ENCODE measurements at regions not wholly inside any gene's neighbourhood (a gene's known extent, or its start where the extent isn't known, plus 50 kb on each side); places are given as distances from the start of the nearest gene placed in this dataset.
A peak's percentile ranks its signal among the peaks of the same experiment; 100 is the strongest.
"Not testable (repeated sequence)": the region's sequence is repeated elsewhere in the genome, so short reads cannot be mapped to it uniquely, and the experiment has no call there.

DNA sequence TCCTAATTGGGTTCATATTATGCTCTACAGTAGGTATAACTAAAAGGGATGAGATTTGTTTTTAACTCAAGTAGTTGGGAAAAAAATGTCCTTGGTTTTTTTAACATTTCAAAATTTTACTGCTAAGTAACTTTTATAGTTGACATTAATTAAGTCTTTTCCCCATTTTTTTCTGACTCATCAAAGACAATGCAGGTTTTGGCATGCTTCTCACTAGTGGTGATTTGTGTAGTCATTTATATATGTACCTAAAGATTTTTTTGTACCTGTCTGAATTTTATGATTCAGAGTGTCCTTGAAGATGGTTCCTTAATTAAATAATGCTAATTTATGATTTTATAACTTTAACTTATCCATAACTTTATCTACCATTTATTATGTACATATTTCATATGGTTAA, 882.3 kb upstream of the TMEFF2 start:
- ATAC-seq (ENCODE audit: poor library complexity) (no peak), DNase-seq (no peak)
- intact Hi-C loops (cut with DNase I): no loop called here

DNA sequence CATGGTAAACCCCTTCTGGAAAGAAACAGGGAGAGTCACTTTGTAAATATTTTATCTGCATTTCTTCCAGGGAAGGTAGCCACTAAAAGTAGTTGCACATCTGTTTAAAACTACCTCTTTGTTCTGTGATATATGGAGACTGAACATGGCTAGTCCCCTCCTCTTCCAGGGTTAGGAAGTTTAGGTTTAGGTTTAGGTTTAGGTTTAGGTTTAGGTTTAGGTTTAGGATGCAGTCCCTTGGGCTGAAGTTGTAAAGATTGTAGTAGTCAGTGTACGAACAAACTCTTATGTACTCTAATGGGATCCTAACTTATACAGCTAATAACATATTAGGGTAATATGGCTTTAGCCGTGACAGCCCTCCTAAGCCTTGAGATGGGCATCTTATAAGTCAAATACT, 880.2 kb upstream of the TMEFF2 start:
- intact Hi-C loops (cut with DNase I): no loop called here
- ATAC-seq (ENCODE audit: poor library complexity) (no peak), DNase-seq (no peak)

DNA sequence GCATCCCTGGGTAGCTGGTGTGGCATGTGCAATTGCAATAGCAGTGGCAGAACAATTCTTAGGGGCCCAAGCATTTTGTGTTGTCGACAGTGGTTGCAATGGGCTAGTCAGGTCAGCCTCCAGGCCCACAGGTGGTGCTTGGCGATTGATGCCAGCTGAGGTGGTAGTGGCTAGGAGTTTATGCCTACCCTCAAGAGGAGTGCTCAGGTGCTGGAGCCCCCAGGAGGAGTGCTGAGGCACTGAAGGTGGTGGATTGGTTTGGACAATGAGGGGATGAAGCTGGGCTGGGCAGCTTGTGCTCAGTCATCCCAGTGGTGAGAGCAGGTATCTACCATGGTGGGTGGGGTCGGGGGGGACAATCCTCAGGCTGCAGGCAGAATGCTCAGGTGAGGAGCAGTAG, 877.9 kb upstream of the TMEFF2 start:
- intact Hi-C loops (cut with DNase I): no loop called here
- DNase-seq: no peak
- ATAC-seq (ENCODE audit: poor library complexity): no peak

DNA sequence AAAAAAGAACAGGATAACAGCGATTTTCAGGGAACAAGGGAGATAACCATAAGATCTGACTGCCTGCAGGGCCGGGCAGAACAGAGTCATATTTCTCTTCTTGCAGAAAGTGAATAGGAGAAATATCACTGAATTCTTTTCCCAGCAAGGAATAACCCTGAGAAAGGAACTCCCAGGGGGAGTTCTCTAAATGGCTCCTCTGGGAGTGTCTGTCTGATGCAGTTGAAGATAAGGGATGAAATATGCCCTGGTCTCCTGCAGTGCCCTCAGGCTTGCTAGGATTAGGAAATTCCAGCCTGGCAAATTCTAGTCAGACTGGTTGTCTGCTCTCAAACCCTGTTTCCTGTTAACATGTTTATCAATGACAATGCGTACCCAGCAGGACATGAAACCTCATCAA, 830.8 kb upstream of the TMEFF2 start:
- DNase-seq; ATAC-seq (ENCODE audit: poor library complexity); intact Hi-C loops (cut with DNase I): not testable (repeated sequence)

DNA sequence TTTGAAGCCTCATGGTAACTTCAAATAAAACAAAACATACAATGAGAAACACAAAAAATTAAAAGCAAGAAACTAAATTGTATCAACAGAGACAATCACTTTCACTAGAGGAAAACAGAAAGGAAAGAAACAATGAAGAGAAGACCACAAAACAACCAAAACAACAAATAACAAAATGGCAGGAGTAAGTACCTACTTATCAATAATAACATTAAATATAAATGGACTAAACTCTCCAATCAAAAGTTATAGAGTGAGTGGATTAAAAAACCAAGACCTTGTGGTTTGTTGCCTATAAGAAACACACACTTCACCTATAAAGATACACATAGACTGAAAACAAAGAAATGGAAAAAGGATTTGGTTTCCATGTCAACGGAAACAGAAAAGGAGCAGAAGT, 830.1 kb upstream of the TMEFF2 start:
- ATAC-seq (ENCODE audit: poor library complexity) (no peak), DNase-seq (no peak)
- intact Hi-C loops (cut with DNase I): no loop called here

DNA sequence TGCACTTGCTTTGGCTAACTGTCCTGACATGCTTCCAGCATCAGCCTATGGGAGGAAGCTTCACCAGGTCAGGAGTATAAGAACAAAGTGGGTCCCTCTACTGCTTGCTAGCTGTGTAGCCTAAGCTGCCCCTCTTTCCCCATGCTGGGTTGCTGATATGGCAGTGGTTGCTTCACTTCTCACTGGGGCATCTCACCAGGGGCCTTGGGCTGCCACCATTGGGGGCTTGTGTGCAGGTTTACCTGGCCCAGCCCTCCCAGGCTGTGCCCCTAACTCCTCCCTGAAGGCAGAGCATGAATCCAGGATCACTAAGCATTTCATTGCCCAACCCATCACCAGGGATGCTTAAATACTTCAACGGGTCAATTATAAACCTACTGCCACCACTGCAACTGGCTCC, 817.1 kb upstream of the TMEFF2 start:
- DNase-seq: no peak
- intact Hi-C loops (cut with DNase I): no loop called here
- no peak for ATAC-seq (ENCODE audit: poor library complexity)

DNA sequence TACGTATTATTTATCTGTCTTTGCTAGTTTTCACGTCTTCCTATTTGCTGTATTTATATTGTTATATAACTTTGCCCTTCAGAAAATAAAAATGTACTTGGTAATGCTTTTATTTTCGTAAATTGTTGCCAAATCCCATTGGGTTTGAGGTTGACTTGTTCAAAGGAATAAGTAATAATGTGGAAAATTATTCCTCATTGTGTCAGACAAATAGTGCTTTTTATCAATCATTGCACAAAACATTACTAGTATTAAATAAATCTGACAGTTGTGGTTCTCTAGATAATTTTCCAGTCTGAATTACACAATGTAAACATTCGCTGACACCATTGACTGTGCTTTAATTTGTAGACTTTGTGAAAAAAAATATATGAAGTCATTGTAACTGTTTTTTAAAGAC, 798.3 kb upstream of the TMEFF2 start:
- ATAC-seq (ENCODE audit: poor library complexity): no peak
- DNase-seq: no peak
- intact Hi-C loops (cut with DNase I): no loop called here

DNA sequence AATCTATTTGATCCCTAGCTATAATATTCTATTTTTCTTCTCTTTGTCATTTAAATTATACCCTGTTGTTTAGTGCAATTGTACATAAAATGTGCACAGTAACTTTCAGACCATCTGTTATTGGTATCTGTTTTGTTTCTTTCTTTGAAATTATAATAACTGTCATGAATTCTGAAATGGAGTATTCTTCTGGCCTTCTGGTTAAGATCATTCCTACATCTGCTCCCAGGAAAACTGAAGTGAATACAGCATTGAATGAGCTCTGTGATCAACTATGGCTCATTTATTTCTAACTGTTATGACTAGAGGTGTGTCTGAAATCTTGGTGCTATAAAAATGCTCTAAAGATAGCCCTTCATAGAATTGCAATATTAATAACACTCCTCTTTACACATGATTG, 788.4 kb upstream of the TMEFF2 start:
- ATAC-seq (ENCODE audit: poor library complexity) (no peak), DNase-seq (no peak)
- intact Hi-C loops (cut with DNase I): no loop called here

DNA sequence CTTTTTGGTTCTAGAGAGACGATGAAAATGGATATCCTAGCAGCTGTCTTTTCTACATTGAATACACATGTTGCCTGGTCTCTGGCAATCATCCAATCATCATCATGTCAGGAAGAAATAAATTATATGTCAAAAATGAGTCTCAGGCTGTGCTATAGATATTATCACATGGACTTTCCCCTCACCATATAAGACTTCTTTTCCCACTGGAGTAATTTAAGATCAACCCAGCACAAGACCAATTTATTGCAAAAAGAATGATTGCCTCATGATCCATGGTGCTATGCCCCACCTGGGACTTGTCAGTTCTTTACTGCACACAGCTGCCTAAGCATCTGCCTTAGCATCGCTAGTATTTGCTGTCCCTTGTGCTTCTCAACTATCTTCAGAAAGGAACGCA, 783.7 kb upstream of the TMEFF2 start:
- DNase-seq (no peak), ATAC-seq (ENCODE audit: poor library complexity) (peak; percentile 55)
- intact Hi-C loops (cut with DNase I): no loop called here

DNA sequence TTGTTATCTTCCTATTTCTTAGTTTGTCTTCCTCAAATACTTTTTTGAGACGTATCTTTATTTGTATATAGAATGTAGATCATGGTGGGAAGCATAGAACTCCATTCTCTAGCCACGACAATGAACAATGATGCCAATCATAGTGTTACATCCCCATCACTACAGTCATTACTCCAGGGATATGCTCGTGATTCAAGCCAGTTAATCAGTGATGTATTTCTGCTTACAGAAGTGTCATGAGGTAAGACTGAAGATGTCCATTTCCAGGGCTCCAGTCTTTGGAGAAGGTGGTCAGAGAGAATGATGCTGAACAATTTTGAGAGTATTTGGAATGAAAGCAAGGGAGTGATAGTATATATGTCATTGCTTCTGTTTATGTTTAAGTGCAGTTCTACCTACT, 777.2 kb upstream of the TMEFF2 start:
- DNase-seq: no peak
- intact Hi-C loops (cut with DNase I): no loop called here
- no peak for ATAC-seq (ENCODE audit: poor library complexity)

DNA sequence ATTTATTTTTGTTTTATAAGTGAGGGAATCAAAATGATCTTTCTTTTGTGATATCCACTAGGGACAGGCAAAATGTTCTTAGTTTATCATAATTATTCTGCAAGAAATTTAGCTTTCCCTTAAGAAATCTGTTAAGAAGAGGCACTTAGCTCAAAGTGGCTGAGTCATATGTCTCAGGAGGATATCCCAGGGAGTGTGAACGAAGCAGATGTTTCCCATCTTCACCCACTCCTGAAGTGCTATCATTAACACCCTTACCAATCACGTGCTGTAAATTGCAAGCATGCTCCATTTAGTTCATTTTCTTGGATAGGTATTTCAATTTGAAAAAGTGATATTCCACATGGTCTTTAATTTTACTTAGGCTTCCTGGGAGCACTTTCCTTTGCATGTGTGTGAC, 774.3 kb upstream of the TMEFF2 start:
- DNase-seq: no peak
- ATAC-seq (ENCODE audit: poor library complexity): peak; percentile 27
- intact Hi-C loops (cut with DNase I): no loop called here

DNA sequence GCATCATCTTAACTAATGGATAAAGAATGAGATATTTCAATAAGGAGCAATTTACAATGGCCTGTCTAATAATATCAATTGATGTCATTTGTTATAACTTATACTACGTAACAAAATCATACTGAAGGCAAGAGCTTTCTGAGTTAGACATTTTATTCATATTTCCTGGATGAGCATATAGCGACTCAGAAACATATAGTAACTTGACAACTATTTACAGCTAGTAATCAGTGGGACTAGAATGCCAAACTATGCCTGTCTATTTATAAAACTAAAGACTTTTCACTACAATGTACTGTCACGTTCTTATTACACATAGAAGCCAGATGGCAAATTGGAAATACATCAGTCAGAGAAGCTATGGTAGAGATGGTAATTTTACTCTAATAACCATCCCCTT, 766.2 kb upstream of the TMEFF2 start:
- no peak for ATAC-seq (ENCODE audit: poor library complexity)
- intact Hi-C loops (cut with DNase I): no loop called here

DNA sequence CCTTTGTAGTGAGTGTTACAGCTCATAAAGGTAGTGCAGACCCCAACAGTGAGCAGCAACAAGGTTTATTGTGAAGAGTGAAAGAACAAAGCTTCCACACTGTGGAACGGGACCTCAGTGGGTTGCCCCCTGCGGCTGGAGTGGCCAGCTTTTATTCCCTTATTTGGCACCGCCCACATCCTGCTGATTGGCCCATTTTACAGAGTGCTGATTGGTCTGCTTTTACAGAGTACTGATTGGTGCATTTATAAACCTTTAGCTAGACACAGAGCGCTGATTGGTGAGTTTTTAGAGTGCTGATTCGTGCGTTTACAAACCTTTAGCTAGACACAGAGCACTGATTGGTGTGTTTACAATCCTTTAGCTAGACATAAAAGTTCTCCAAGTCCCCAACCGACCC, 763.9 kb upstream of the TMEFF2 start:
- ATAC-seq (ENCODE audit: poor library complexity); intact Hi-C loops (cut with DNase I); DNase-seq: not testable (repeated sequence)

More for the DNA sequence above, 766.2 kb upstream of the TMEFF2 start:
- DNase-seq: no peak

DNA sequence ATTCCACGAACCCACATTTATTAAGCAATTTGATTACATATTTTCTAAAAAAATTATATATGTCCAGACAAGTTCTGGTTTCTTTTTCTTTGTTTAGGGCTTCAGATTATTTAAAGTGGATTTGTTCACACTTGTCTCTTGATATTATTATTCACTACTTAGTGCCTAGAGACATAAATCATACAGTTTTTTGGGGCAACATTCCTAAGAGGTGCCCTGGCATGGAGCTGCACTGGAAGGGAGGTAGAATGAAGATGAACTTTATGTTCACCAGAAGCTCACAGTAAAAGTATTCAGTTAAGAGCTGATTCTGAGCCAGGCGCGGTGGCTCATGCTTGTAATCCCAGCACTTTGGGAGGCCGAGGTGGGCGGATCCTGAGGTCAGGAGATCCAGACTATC, 762.7 kb upstream of the TMEFF2 start:
- ATAC-seq (ENCODE audit: poor library complexity) (no peak), DNase-seq (no peak)
- intact Hi-C loops (cut with DNase I): no loop called here

DNA sequence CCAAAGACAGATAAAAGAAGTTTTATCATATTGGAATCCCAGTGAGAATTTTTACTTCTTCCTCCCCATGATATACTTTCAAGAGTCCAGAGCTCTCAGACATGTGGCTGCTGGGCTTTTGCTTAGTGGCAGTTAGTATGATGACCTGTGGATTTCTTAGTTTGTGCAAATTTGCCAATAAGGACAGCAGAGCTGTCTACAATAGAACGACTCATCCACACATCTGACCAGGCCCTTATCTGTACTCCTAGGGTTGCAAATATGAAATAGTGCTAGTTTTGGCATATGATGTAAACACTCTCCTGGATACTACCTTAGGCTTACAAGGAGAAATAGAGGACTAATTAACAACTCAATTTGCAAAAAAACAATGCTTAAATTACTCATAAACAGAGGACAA, 758.4 kb upstream of the TMEFF2 start:
- intact Hi-C loops (cut with DNase I): no loop called here
- DNase-seq: no peak
- no peak for ATAC-seq (ENCODE audit: poor library complexity)

DNA sequence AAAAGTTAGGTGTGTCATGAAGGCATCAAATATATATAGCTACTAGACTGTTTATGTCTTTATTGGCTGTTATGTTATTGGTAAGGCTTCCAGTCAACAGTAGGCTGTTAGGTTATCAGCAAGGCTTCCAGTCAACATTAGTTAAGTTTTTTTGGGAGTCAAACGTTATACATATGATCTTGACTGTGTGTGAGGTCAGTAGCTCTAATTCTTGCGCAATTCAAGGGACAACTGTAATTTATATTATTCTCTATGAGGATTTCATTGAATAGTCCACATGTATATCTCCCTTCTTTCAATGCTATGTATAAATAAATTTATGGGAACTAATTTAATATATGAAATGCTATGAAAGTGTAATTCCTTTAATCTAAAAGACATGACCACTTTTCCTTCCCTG, 757.5 kb upstream of the TMEFF2 start:
- intact Hi-C loops (cut with DNase I): no loop called here
- no peak for ATAC-seq (ENCODE audit: poor library complexity)

DNA sequence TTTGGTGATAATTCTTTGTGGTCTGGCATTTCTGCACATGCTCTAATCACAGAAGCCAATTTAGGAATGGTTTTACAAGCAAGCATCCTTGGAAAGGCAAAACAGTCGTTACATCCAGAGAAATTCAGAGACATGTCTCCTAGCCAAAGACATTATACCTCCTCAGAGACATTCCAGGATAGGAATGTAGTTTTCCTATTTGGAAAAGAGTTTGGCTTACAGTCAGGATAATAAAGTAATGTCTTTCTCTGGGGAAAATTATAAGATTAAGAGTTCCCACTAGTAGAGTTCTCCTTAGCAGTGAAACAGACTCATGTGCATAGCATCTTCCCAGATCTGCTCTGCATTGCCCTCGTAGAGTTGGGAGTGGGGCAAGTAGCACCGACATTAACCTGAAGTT, 753.6 kb upstream of the TMEFF2 start:
- ATAC-seq (ENCODE audit: poor library complexity) (no peak), DNase-seq (no peak)
- intact Hi-C loops (cut with DNase I): no loop called here

More for the DNA sequence above, 757.5 kb upstream of the TMEFF2 start:
- DNase-seq: no peak

DNA sequence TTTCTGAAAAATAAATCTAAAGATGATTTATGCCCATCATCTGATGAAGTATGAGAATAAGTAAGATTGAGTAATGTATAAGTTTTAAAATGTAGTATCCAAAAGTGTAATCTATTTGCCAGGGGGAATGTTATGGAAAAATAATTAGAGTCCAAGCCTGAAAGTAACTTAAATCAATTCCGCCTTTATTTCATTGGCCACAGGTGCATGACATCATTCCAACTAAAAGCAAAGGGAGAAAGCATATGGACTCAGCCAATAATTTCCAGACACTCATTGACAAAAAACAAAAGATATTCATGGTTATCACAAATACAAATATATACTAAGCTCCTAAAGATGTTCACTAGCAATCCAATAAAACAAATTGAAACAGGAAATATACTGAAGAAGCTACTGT, 752.6 kb upstream of the TMEFF2 start:
- DNase-seq (no peak), ATAC-seq (ENCODE audit: poor library complexity) (no peak)
- intact Hi-C loops (cut with DNase I): no loop called here

DNA sequence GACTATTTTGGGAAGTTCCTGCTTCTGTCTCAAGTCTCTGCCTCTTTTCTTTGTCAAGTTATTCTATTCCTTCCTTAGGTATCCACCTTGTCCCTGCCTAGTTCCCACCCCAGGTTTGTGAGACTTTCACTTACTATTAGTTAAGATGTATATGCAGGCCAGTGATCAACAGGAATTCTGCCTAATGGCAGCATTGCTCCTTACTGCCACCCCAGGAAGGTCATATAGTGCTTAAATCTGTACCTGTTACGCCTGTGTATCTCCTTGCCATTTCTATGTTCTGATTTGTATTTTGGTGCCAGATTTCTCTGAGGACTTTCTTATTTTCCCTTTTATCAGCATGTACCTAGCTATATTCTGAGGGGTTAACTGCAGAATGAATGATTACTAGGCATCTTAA, 746.0 kb upstream of the TMEFF2 start:
- DNase-seq (no peak), ATAC-seq (ENCODE audit: poor library complexity) (no peak)
- intact Hi-C loops (cut with DNase I): no loop called here

DNA sequence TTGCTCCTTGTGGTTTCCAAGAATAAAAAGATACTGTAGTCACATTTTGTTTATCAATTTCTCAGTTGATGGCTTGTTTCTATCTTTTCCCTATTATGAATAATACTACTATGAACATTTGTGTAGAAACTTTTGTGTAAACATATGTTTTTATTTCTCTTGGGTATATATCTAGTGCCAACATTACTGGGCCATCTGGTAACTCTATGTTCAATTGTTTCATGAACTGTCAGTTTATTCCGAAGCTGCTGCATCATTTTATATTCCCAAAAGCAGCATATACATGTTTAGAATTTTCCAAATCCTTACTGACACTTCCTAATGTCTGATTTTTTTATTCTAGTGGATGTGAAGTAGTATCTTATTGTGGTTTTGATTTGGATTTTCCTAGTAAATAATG, 737.6 kb upstream of the TMEFF2 start:
- ATAC-seq (ENCODE audit: poor library complexity): no peak

DNA sequence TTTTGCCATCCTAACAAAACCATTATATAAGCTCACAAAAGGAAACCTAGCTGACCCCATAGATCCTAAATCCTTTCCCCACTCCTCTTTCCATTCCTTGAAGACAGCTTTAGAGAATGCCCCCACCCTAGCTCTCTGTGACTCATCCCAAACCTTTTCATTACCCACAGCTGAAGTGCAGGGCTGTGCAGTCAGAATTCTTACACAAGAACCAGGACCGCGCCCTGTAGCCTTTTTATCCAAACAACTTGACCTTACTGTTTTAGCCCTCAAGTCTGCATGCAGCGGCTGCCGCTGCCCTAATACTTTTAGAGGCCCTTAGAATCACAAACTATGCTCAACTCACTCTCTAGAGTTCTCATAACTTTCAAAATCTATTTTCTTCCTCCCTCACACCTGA, 726.9 kb upstream of the TMEFF2 start:
- DNase-seq; intact Hi-C loops (cut with DNase I); ATAC-seq (ENCODE audit: poor library complexity): not testable (repeated sequence)

More for the DNA sequence above, 737.6 kb upstream of the TMEFF2 start:
- no peak for DNase-seq
- intact Hi-C loops (cut with DNase I): no loop called here

DNA sequence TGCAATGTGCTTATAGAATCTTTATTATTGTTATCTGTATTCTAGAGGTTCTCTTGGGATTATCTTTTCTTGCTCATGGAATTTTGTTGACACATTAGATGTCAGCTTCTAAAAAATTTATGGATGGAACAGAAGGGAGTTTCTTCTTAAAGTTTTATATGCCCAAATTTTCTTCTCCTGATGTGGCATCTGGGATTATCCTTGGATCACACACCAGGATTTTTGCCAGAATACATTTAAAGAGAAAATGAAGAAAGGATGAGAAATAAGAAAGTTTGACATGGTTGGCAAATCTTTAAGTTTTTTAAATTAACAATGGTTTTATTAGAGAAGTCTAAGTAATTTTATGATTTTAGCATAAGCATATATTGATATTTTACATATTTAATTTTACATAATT, 706.7 kb upstream of the TMEFF2 start:
- no peak for ATAC-seq (ENCODE audit: poor library complexity)
- DNase-seq: no peak
- intact Hi-C loops (cut with DNase I): no loop called here
